HUES6 (cell line): ENCODE measurements at regions not wholly inside any gene's neighbourhood (a gene's known extent, or its start where the extent isn't known, plus 50 kb on each side); places are given as distances from the start of the nearest gene placed in this dataset.

Source experiments
- H3K27ac ChIP-seq: 2 replicates; pipeline ENCODE4 v1.7.0; 2013; ENCODE audit warnings: low read depth, mild to moderate bottlenecking, low read length, inconsistent platforms
- H3K27me3 ChIP-seq: 2 replicates; pipeline ENCODE4 v1.6.1; 2013; ENCODE audit warnings: low read length; ENCODE audit not compliant: control insufficient read depth, insufficient read depth
- H3K36me3 ChIP-seq: 2 replicates; pipeline ENCODE4 v1.6.1; 2013; ENCODE audit warnings: low read length; ENCODE audit not compliant: control insufficient read depth, insufficient read depth
- H3K4me1 ChIP-seq: 2 replicates; pipeline ENCODE4 v1.6.1; 2013; ENCODE audit warnings: low read length; ENCODE audit not compliant: control insufficient read depth, insufficient read depth
- H3K4me3 ChIP-seq: 2 replicates; pipeline ENCODE4 v1.5.1; 2013; ENCODE audit warnings: low read depth, low read length
- H3K9ac ChIP-seq: one replicate; pipeline ENCODE4 v1.6.1; 2013; ENCODE audit warnings: mild to moderate bottlenecking, low read length
- H3K9me3 ChIP-seq: 2 replicates; pipeline ENCODE4 v1.6.1; 2013; ENCODE audit warnings: low read depth, low read length; ENCODE audit not compliant: control insufficient read depth, insufficient read depth

DNA sequence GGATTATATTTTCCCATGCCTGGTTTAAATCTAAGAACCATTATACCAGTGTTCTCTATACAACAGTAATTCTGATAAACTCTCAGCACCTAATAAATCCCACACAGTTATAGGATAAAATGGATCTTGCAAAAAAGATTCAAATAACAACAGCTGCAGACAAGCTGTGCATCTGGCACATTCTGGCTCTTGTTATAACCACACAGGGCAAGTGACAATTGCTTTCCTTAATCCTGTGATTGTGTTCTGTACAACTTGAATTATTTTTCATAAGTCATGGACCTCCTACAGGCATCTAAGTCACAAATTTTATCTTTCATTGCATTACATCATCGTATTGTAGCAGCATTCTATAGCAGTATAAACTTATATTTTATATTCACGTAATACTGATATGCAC, 948.3 kb downstream of the SLITRK1 start:
- no peaks in the 10 kb centered on the region for H3K27me3 ChIP-seq
- H3K4me3 ChIP-seq: no peak overlapping the region
- peaks cover 10% of the 10 kb centered on the region for H3K9me3 ChIP-seq
- no peaks in the 10 kb centered on the region for H3K4me1 ChIP-seq
- H3K36me3 ChIP-seq: no peaks in the 10 kb centered on the region
- no peak overlapping the region for H3K9ac ChIP-seq
- no peak overlapping the region for H3K27ac ChIP-seq

DNA sequence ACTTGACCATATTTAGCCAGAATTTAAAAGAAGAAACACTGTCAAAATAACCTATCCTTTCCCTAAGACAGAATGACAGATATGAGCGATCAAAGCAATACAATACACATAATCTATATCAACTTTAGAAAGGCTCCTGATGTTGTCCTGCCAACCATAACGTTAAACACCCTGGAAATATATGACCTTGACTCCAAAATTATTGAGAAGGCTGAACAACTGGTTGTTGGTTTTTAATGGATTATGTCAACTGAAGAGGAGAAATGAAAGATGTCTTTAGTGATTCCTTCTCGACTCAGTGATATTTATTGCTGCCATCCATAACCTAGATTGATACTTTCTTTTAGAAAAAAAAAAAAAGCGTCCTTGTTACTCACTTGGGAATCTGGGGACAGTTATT, 957.2 kb downstream of the SLITRK1 start:
- H3K4me1 ChIP-seq: no peaks in the 10 kb centered on the region
- no peaks in the 10 kb centered on the region for H3K9me3 ChIP-seq
- H3K4me3 ChIP-seq: no peak overlapping the region
- no peak overlapping the region for H3K27ac ChIP-seq
- H3K36me3 ChIP-seq: no peaks in the 10 kb centered on the region
- H3K27me3 ChIP-seq: no peaks in the 10 kb centered on the region
- no peak overlapping the region for H3K9ac ChIP-seq

DNA sequence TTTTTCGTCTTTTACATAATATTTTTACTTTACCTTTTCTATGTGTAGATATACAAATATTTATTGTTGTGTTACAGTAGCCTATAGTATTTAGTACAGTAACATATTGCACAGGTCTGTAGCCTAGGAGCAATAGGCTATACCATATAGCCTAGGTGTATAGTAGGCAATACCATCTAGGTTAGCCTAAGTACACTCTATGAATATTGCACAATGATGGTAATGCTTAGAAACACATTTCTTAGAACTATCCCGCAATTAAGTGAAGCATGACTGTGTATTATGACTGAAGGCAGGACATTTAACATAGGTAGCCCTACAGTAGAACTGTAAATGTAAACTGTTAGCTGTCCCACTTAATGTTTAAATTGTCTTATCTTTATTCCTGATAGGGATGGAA, 964.3 kb downstream of the SLITRK1 start:
- Histone ChIP-seq H3K9me3 (no peaks in the 10 kb centered on the region), H3K36me3 (no peaks in the 10 kb centered on the region), H3K9ac (no peak overlapping the region), H3K4me3 (no peak overlapping the region), H3K27ac (no peak overlapping the region), H3K4me1 (no peaks in the 10 kb centered on the region), H3K27me3 (no peaks in the 10 kb centered on the region)

DNA sequence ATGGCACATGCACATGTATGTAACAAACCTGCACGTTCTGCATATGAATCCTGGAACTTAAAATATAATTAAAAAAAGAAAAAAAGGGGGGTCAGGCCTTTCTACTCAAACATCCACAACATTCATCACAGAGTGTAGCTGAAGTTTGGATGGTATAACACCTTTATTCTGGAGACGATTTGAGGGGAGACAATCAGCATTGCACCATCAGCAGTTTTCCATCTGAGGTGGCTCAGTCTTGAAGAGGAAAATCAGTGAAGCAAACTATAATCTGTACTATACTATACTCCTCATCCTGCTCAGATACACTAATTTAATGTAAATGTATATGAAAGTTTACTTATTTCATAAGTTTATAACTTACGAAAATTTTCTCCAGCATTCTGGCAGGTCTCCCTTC, 969.7 kb downstream of the SLITRK1 start:
- Histone ChIP-seq H3K4me1 (no peaks in the 10 kb centered on the region), H3K27me3 (no peaks in the 10 kb centered on the region), H3K9ac (no peak overlapping the region), H3K9me3 (no peaks in the 10 kb centered on the region), H3K27ac (no peak overlapping the region), H3K4me3 (no peak overlapping the region), H3K36me3 (no peaks in the 10 kb centered on the region)

DNA sequence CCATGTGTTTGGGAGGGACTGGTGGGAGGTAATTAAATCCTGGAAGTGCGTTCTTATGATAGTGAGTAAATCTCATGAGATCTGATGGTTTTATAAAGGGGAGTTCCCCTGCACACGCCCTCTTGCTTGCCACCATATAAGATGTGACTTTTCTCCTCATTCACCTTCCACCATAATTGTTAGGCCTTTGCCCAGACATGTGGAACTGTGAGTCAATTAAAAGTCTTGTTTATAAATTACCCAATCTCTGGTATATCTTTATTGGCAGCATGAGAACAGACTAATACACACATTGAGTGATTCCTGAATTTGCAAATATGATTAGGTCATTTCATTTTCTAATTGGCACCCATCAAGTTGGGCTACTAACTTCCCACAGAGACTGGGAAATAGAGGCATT, 977.2 kb downstream of the SLITRK1 start:
- Histone ChIP-seq H3K27ac (no peak overlapping the region), H3K9me3 (no peaks in the 10 kb centered on the region), H3K4me3 (no peak overlapping the region), H3K9ac (no peak overlapping the region), H3K27me3 (no peaks in the 10 kb centered on the region), H3K36me3 (no peaks in the 10 kb centered on the region), H3K4me1 (peaks cover 3% of the 10 kb centered on the region)

DNA sequence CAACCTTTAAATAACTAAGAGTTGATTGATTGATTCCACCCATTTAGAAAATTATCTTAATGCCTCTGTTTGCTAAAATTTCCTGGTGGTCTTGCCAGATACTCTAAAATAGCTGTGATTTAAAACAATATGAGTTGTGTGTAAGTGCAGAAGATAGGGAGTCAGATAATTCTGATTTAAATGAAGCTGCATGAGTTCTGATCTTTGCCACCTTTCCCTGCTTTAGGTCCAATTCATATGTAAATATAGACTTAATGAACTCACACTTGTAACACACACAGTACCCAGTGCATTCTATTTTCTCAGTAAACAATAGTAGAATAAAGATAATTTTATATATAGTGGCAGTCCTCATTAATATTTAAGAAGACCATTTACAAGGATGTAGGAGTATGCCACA, 981.8 kb downstream of the SLITRK1 start:
- H3K9ac ChIP-seq: no peak overlapping the region
- H3K9me3 ChIP-seq: peaks cover 8% of the 10 kb centered on the region
- peak overlapping the region; percentile 34; the same call in 1 of the 2 replicates for H3K4me3 ChIP-seq
- H3K27me3 ChIP-seq: no peaks in the 10 kb centered on the region
- H3K27ac ChIP-seq: peak overlapping the region; percentile 59; the same call in 1 of the 2 replicates
- H3K36me3 ChIP-seq: no peaks in the 10 kb centered on the region
- H3K4me1 ChIP-seq: peaks cover 6% of the 10 kb centered on the region

DNA sequence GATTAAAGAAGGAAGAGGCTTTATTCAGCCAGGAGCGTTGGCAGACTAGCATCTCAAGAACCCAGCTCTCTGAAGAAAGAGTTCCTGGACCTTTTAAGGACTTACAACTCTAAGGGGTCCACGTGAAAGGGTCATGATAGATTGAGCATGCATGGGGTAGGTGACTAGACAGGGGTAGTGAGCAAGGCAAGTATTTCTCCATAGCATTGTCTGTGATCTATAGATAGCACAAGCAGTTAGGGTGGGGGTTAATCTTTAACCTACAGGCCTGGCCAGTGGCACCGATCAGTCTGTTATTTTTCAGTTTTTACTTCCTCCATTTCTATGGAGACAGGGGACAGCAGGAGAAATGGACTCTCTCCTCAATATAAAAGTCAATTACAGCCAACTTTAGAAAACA, 983.7 kb downstream of the SLITRK1 start:
- Histone ChIP-seq H3K36me3 (no peaks in the 10 kb centered on the region), H3K9me3 (peaks cover 8% of the 10 kb centered on the region), H3K4me3 (no peak overlapping the region), H3K4me1 (peaks cover 6% of the 10 kb centered on the region), H3K27me3 (no peaks in the 10 kb centered on the region), H3K27ac (no peak overlapping the region), H3K9ac (no peak overlapping the region)

DNA sequence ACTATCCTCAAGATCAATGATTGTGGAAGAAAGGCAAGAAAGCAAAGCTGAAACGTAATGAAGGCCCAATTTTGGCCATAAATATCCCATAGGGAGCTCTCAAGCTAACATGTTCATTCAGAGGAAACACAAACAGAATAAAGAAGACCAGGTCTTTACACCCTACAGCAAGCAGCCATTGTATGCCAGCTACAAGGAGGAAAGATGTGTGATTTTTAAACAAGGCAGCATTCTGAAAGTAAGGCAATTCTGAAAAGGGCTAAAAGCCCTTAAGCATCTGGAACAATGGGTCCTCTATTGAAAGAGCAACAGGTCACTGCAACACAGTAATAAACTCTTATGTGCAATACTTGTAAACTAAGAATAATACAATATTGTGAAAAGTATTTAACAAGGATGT, 1002.4 kb downstream of the SLITRK1 start:
- Histone ChIP-seq H3K9me3 (0 out of 2 replicates have a peak, but pooled peaks cover 4% of the 10 kb centered on the region), H3K9ac (no peak overlapping the region), H3K27me3 (no peaks in the 10 kb centered on the region), H3K4me3 (no peak overlapping the region), H3K27ac (no peak overlapping the region), H3K36me3 (no peaks in the 10 kb centered on the region), H3K4me1 (no peaks in the 10 kb centered on the region)

DNA sequence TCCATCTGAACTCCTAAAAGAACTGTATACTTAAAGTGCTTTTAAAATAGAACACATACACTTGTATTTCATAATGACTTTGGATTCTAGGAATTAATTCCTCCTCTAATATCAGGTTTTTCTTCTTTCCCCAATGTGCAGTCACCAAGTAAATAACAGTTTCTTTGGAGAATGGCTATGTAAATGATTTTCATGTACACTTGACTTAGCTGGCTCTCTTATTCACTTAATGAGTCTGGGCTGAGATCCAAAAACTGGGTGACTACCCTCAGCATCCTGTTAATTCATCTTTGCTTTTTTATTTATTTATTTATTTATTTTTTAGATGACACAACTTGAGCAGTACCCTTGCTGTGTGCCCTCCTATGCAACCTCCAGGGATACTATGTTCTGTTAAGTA, 1003.7 kb downstream of the SLITRK1 start:
- 0 out of 2 replicates have a peak, but pooled peaks cover 4% of the 10 kb centered on the region for H3K9me3 ChIP-seq

DNA sequence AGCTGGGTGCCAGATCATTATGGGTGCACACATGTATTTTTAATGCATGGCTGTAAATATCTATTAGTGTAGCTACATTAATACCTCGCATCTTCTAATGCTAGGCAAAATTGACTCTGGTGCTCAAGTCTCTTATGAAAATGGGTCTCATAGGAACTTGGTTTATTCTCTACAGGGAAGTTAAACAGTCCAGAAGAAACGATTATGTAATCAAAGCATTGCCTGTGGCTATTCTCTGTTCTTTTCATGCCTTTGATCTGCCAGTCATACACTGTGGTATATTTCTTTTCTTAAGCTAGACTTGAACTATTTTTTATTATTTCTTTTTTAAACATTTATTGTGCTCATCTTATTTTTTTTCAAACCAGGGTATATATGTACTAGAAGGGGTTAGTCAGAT, 1015.0 kb downstream of the SLITRK1 start:
- Histone ChIP-seq H3K9ac (no peak overlapping the region), H3K27ac (no peak overlapping the region), H3K36me3 (no peaks in the 10 kb centered on the region), H3K27me3 (no peaks in the 10 kb centered on the region), H3K9me3 (no peaks in the 10 kb centered on the region), H3K4me1 (no peaks in the 10 kb centered on the region), H3K4me3 (no peak overlapping the region)

More for the DNA sequence above, 1003.7 kb downstream of the SLITRK1 start:
- H3K4me1 ChIP-seq: no peaks in the 10 kb centered on the region
- H3K27me3 ChIP-seq: no peaks in the 10 kb centered on the region
- H3K36me3 ChIP-seq: no peaks in the 10 kb centered on the region
- no peak overlapping the region for H3K9ac ChIP-seq
- no peak overlapping the region for H3K4me3 ChIP-seq
- no peak overlapping the region for H3K27ac ChIP-seq

DNA sequence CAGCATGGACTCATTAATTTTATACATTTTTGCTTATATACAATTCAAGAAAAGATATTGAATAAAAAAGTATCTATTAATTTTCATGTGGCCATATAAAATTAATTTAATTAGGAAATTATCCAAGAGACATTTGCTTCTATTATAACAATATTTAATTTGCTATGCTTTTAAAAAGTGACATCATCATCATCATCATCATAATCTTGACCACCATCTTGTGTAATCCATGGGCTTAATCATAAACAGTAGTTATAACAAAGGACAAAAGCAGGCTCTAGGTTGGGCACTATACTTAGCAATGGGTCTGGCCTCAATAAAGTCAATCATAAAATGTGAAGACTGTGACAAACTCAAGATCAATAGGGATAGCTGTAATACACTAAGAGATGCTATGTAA, 1031.6 kb downstream of the SLITRK1 start:
- Histone ChIP-seq H3K9me3 (no peaks in the 10 kb centered on the region), H3K27me3 (no peaks in the 10 kb centered on the region), H3K36me3 (no peaks in the 10 kb centered on the region), H3K9ac (no peak overlapping the region), H3K4me3 (no peak overlapping the region), H3K27ac (no peak overlapping the region), H3K4me1 (no peaks in the 10 kb centered on the region)

DNA sequence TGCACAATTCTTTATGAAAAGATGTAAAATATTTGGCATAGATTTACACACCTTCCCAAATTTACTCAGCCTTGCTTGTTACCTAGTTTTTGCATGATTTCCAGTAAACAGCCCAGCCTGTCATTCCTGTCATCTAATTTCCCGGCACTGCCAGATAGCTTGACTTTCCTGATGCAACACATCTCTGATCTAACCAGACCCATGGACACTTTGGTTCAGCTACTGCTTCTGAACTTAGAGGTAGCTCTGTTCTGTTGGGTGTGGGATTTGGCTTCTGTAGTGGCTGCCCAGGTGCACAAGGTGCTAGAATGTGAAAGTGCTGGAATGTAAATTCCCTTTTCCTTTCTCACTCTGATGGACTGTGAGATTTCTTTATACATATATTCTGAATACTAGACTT, 1033.5 kb downstream of the SLITRK1 start:
- H3K9me3 ChIP-seq: no peaks in the 10 kb centered on the region
- no peaks in the 10 kb centered on the region for H3K4me1 ChIP-seq

More for the DNA sequence above, 1033.5 kb downstream of the SLITRK1 start:
- no peaks in the 10 kb centered on the region for H3K36me3 ChIP-seq
- no peak overlapping the region for H3K9ac ChIP-seq
- H3K4me3 ChIP-seq: no peak overlapping the region
- H3K27ac ChIP-seq: no peak overlapping the region
- no peaks in the 10 kb centered on the region for H3K27me3 ChIP-seq
